Esophagus squamous epithelium (tissue), 5 donors: ENCODE measurements at regions not wholly inside any gene's neighbourhood (a gene's known extent, or its start where the extent isn't known, plus 50 kb on each side); places are given as distances from the start of the nearest gene placed in this dataset.
"Not testable (repeated sequence)": the region's sequence is repeated elsewhere in the genome, so short reads cannot be mapped to it uniquely, and the experiment has no call there.

Experiments
- DNase-seq: peaks from one replicate; lab custom pipeline; 2025; lab: John Stamatoyannopoulos, UW
- H3K27ac ChIP-seq, 4 donors: fragments of 200-600 bp; sonication (generic); one replicate each; pipeline ENCODE4 v1.5.1; 2016 to 2019; ENCODE audit warnings: mild to moderate bottlenecking in 1 of 4
- H3K27me3 ChIP-seq, 4 donors: fragments of 200-600 bp; sonication (generic); 1 replicate in 3 of 4; 2 replicates in 1 of 4; pipeline versions ENCODE4 v1.5.1 to v1.6.0; 2017 to 2021; ENCODE audit warnings: antibody characterized with exemption in 1 of 4
- H3K36me3 ChIP-seq, 3 donors: fragments of 200-600 bp; sonication (generic); one replicate each; pipeline ENCODE4 v1.5.1; 2016 to 2019
- H3K4me1 ChIP-seq, 3 donors: fragments of 200-600 bp; sonication (generic); one replicate each; pipeline ENCODE4 v1.5.1; 2017 to 2019
- H3K4me3 ChIP-seq, 4 donors: fragments of 200-600 bp; sonication (generic); 1 replicate in 3 of 4; 2 replicates in 1 of 4; pipeline ENCODE4 v1.5.1; 2016 to 2019; ENCODE audit warnings: mild to moderate bottlenecking in 2 of 4, moderate library complexity in 1 of 4
- H3K9me3 ChIP-seq, 3 donors: fragments of 200-600 bp; sonication (generic); one replicate each; pipeline ENCODE4 v1.5.1; 2016 to 2019
- POLR2A ChIP-seq, 4 donors: fragments of 450-650 bp; IDR thresholded peaks; one replicate each; pipeline ENCODE4 v1.6.1; 2017; ENCODE audit warnings: antibody characterized with exemption in 4 of 4, mild to moderate bottlenecking in 4 of 4, moderate library complexity in 3 of 4
- WGBS, 2 donors: methylation state at CpG; one replicate each; pipeline ENCODE4 v1.1.5; 2018; 5-methylcytosine and 5-hydroxymethylcytosine counted together
- intact Hi-C: fragments of 100-400 bp; cut with DNase I; formaldehyde crosslinking; loops from one replicate; pipeline ENCODE4 v1.15.0; 2022
- TF ChIP-seq, protein P1 (sequence below), 6 experiments: fragments of 450-650 bp in 4 of 6; fragments of 200-600 bp in 2 of 6; sonication (generic) in 2 of 6; IDR thresholded peaks; one replicate each; pipeline ENCODE4 v1.5.1; 2016 to 2019; ENCODE audit warnings: antibody characterized with exemption in 6 of 6, mild to moderate bottlenecking in 4 of 6, moderate library complexity in 4 of 6
- donor health status: DM: yes; HTN: yes; CAD: no.

DNA sequence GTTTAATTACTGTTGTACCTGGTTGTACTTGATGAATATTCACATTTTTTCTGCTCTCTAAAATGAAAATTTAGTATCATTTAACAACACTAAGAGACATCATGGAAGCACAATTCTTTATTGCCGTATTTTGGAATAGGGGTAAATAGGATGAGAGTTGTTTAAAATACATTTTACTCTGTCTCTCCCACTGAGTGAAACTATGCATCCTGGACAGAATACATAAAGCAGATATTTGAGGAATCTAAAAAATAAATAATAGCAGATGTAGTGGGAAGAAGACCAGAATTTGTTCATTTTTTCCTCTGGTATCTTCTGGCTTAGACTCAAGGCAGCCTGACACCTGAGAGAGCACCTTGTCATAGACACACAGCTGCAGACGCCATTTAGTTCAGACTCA is 119.1 kb upstream of the AHI1 start:
- Histone ChIP-seq H3K9me3 (no peaks in the 10 kb centered on the region), H3K36me3 (no peaks in the 10 kb centered on the region), H3K27ac (no peak overlapping the region), H3K4me3 (no peak overlapping the region), H3K4me1 (no peaks in the 10 kb centered on the region), H3K27me3 (no peaks in the 10 kb centered on the region)
- no peak for DNase-seq
- 93 to 100% methylated on average over 2 of the region's 2 CpGs for WGBS, 2 donors
- intact Hi-C loops = no loop called here
- TF ChIP-seq, protein P1, sequence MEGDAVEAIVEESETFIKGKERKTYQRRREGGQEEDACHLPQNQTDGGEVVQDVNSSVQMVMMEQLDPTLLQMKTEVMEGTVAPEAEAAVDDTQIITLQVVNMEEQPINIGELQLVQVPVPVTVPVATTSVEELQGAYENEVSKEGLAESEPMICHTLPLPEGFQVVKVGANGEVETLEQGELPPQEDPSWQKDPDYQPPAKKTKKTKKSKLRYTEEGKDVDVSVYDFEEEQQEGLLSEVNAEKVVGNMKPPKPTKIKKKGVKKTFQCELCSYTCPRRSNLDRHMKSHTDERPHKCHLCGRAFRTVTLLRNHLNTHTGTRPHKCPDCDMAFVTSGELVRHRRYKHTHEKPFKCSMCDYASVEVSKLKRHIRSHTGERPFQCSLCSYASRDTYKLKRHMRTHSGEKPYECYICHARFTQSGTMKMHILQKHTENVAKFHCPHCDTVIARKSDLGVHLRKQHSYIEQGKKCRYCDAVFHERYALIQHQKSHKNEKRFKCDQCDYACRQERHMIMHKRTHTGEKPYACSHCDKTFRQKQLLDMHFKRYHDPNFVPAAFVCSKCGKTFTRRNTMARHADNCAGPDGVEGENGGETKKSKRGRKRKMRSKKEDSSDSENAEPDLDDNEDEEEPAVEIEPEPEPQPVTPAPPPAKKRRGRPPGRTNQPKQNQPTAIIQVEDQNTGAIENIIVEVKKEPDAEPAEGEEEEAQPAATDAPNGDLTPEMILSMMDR (IDR thresholded peaks at IDR 0.05) = no peak
- no peak for TF ChIP-seq POLR2A (IDR thresholded peaks at IDR 0.05)

DNA sequence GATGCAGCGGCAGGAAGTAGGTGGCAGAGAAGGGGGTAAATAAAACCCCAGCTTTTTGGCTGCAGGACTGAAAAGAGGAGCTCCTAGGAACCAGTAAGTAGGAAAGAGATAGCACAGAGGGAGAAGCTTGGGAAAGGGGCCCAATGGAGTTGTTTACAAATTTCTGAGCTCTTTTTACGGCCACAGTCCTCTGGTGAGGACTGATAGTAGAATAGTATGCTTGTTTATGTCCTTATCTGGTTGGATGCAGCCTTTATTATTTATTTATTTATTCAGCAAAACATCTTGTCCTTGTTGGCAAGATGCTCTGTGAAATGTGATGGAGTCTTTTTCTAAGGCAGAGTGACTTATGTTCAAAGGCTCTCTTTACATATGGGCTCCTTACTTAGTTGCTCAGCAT is 119.7 kb upstream of the AHI1 start:
- intact Hi-C loops = no loop called here
- no peak for DNase-seq
- Histone ChIP-seq H3K27ac (no peak overlapping the region), H3K4me1 (no peaks in the 10 kb centered on the region), H3K36me3 (no peaks in the 10 kb centered on the region), H3K4me3 (no peak overlapping the region), H3K9me3 (no peaks in the 10 kb centered on the region), H3K27me3 (no peaks in the 10 kb centered on the region)
- WGBS, 2 donors = 69 to 86% methylated on average over 2 of the region's 2 CpGs
- TF ChIP-seq, protein P1 (IDR thresholded peaks at IDR 0.05) = no peak
- TF ChIP-seq POLR2A (IDR thresholded peaks at IDR 0.05) = no peak

DNA sequence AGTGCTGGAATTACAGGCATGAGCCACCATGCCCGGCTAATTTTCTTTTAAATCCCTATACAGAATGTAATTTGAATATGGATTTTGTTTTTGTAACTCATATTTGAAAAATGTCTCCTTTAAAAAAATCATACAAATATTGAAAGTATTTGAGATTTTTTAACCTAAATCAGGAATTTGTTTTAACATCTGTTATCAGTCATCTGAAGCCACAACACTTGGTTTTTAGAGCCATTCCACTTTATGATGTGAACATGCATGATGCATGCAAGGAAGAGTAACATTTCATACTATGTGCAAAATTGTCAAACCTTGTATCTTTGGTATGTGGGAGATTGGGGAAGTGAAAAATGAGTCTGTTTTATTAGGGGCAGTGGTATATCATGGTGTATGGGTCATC is 124.5 kb upstream of the AHI1 start:
- TF ChIP-seq, protein P1 (IDR thresholded peaks at IDR 0.05) = no peak
- TF ChIP-seq POLR2A (IDR thresholded peaks at IDR 0.05) = no peak

DNA sequence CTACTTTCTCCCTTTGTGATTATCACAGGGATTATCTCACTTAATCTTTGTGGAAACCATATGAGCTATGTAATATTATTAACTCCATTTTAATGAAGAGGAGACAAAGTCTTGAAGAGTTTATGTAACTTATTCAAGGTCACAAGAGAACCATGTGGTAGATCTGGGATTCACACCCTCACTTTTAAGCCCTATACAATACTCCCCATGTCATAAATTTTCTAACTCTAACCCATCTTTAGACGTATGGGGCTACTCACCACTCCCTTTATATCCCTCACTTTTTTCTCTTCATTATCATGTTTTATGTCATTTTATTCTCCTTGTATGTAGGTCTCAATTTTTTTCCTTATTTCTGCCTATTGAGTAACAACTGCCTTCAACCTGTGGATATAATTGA is 126.4 kb upstream of the AHI1 start:
- 74 to 85% methylated on average over 1 of the region's 1 CpG for WGBS, 2 donors
- no peaks in the 10 kb centered on the region for H3K36me3 ChIP-seq
- DNase-seq = no peak
- TF ChIP-seq, protein P1 (IDR thresholded peaks at IDR 0.05) = no peak
- H3K27me3 ChIP-seq = no peaks in the 10 kb centered on the region
- H3K9me3 ChIP-seq = no peaks in the 10 kb centered on the region
- intact Hi-C loops = no loop called here
- H3K27ac ChIP-seq = no peak overlapping the region
- no peak overlapping the region for H3K4me3 ChIP-seq
- H3K4me1 ChIP-seq = no peaks in the 10 kb centered on the region

More for the DNA sequence above, 124.5 kb upstream of the AHI1 start:
- WGBS, 2 donors = 100% methylated on average over 1 of the region's 1 CpG
- H3K27ac ChIP-seq = no peak overlapping the region
- no peaks in the 10 kb centered on the region for H3K9me3 ChIP-seq
- no peaks in the 10 kb centered on the region for H3K27me3 ChIP-seq
- intact Hi-C loops = no loop called here
- no peak for DNase-seq
- no peak overlapping the region for H3K4me3 ChIP-seq
- no peaks in the 10 kb centered on the region for H3K4me1 ChIP-seq
- no peaks in the 10 kb centered on the region for H3K36me3 ChIP-seq

DNA sequence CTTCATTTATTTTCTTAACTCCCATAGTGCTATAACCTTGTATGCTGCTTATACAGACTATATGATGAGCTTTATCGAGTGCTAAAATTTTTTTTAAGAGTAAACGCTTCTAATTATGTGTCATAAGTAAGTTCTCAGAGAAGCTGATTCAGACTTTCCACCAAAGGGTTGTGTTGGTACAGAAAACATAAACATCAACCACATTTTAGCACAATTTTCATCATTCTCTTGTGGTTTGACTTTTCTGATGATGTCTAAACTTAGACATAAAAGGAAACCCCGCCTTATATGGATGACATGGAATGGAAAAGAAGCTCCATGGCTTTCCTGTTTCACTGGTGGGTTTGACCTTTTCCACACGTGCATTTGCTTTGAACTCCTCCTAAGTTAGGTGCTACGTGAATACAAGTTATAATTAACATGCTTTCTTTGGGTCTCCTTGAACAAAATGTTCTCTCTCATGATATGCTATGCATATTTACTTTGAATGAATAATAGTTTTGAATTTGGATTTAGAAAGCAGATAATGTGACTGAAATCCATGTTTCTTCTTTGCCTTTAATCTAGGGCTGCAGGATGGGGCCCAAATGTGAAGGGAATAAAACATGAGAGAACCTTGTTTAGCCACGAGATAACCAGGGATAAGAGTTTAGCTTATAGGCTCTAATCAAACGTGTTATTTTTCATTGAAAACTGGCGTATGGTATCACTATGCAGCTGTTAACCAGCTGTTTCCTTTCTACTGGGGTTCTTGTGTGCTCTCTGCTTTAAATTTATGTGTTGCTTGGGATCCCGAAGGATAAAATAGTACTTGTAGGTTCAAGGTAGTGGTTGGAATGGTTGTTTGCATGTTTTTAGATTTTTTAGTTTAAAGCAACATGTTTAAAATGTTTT is 127.1 kb upstream of the AHI1 start:
- Histone ChIP-seq H3K4me1 (no peaks in the 10 kb centered on the region), H3K27me3 (no peaks in the 10 kb centered on the region), H3K4me3 (no peak overlapping the region), H3K27ac (no peak overlapping the region), H3K36me3 (no peaks in the 10 kb centered on the region), H3K9me3 (no peaks in the 10 kb centered on the region)
- no peak for DNase-seq
- intact Hi-C loops = no loop called here
- no peak for TF ChIP-seq POLR2A (IDR thresholded peaks at IDR 0.05)
- TF ChIP-seq, protein P1 (IDR thresholded peaks at IDR 0.05) = no peak
- 53 to 55% methylated on average over 9 of the region's 9 CpGs for WGBS, 2 donors

DNA sequence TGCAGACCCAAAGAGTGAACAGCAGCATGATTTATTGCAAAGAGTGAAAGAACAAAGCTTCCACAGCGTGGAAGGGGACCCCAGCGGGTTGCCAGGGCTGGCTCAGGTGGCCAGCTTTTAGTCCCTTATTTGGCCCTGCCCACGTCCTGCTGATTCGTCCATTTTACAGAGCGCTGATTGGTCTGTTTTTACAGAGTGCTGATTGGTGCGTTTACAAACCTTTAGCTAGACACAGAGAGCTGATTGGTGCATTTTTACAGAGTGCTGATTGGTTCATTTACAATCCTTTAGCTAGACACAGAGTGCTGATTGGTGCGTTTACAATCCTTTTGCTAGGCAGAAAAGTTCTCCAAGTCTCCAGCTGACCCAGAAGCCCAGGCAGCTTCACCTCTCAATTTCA is 128.5 kb upstream of the AHI1 start:
- not testable (repeated sequence) for H3K36me3 ChIP-seq

More for the DNA sequence above, 128.5 kb upstream of the AHI1 start:
- H3K9me3 ChIP-seq, H3K4me3 ChIP-seq, intact Hi-C loops, H3K27ac ChIP-seq, H3K27me3 ChIP-seq, DNase-seq, H3K4me1 ChIP-seq: not testable (repeated sequence)
- 84% methylated on average over 5 to 7 of the region's 7 CpGs for WGBS, 2 donors
